HG02938 (cell line): ENCODE measurements at regions not wholly inside any gene's neighbourhood (a gene's known extent, or its start where the extent isn't known, plus 50 kb on each side); places are given as distances from the start of the nearest gene placed in this dataset.

Experiments used
- ATAC-seq: cut with Tn5 transposase; IDR thresholded peaks from one replicate; pipeline ENCODE4 v1.9.1; 2021; ENCODE audit warnings: mild to moderate bottlenecking, moderate library complexity; ENCODE audit not compliant: unreplicated experiment

- ATAC-seq, result no peak
Measured at GRCh38 chr3:106372806-106373190, 504.0 kb upstream of the CBLB start.

DNA sequence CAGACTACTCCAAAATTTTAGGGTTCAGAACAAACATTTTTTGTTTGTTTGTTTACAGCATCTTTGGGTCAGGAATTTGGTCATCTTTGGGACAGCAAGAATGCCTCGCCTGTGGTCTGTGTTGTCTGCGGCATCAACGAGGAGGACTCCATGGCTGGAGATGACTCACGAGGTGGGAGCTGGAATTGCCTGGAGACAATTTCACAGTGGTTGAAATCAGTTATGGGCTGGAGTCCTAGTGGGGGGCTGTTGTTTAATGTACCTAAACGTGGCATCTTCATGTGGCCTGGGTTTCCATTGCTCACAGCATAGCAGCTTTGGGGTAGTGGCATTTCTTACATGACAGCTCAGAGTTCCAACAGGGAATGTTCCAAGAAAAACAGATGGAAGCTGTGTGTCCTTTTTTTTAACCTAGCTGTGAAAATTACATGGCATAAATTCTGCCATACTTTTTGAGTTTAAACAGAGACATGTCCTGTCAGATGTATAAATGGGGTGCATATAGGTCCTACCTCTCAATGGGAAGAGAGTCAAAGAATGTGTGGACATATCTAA lies 507.3 kb upstream of the CBLB start:
- no peak for ATAC-seq

DNA sequence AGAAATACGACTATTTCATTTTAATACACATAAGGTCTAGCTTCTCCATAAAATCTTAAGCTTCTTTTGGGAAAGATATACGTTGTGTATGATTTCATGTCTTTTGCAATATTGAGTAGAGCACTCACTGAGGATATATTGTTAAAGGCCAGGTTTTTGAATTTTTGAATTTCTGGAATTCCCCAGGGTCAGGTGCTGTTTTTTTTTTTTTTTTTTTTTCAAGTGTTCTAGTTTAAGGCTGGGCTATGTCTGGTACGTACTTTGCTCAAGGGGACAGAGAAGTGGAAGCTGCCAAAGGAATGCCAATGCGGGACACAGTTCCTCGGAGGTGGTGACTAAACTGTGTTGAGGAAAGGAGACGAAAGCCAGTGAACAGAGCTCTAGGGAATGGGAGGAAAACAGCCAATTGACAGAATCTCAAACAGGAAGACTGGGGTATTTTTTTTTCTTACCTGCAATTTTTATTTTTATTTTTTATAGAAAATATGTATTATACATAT lies 510.5 kb upstream of the CBLB start:
- ATAC-seq, result no peak

DNA sequence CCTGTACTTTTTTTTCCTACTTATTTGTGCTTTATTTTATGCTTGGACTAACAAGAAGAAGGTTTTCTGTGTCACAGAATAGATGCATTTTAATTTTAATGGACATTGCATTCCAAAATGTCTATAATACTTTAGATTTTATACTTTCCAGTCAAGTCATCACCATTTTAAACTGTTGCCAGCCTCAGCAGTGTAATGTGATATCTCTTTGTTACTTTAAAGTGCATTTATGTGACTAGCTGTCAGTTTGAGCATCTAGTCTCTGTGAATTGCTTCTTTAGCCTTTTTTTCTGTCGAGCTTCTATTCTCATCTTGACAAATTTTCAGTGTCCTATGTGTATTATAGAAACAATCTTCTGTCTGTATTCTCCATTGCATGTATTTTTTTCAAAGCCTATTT lies 511.4 kb upstream of the CBLB start:
- ATAC-seq, result no peak

DNA sequence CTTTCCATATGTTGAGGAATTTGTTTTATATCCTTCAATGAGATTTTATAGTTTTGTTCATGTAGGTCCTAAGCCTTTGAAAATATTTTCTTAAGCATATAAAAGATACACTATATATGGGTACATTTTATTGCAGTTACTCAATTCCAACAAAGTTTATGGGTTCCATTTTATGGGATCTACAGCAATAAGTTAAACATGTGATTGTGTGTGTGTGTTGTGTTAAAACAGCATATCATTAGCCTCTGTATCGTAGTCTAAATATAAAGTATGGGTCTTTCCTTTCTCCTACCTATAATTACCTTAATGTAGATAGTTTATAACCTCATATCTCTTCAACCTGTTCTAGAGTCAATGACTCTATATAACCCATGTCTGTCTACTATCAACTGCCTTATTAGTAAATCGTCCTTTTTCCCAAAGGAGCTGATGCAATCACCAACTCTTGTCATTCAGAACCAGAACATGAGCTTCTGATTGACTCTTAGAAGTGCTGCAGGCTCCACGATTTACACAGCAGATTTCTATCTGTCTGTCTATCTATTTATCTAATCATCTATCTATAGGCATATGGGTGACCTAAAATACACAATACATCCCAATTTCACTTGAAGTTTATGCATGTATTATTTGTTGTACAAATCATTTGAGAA lies 512.6 kb upstream of the CBLB start:
- no peak for ATAC-seq

GRCh38 chr3:106381939-106382335 lies 513.1 kb upstream of the CBLB start:
- ATAC-seq, result no peak

DNA sequence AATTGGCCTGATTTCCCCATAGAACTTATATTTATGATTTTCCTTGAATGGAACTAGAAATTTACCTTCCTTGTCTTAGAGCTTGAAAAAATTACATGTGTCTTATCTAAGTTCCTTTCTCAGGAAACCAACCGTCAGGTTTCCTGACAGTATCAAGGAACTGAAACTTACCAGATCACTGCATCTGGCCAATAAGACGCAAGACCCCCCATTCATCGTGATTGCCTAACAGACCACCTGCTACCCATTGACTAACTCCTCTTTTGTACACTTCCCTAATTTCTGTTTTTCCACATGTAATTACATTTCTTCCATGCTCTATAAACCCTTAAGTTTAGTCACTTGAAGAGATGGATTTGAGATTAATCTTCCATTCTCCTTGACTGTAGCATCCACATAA lies 517.2 kb upstream of the CBLB start:
- no peak for ATAC-seq

DNA sequence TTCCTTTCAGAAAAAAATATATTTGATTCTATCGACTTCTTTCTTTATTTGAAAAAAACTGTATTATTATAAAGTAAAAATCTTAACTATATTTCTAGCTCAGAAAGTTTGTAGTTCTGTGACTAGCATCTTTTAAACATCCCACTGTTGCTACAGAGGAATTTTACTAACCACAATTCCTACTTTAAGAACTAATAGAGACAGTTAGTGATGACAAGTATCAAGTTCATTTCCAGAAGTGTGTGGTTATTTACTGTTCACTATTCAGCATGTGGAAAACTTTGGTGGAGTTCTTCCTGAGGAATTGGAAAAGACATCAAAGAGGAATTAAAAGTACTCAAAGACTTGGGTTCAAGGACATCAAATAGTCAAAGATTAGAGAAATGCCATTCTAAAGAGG lies 524.1 kb upstream of the CBLB start:
- no peak for ATAC-seq

- no peak for ATAC-seq
Measured at GRCh38 chr3:106397006-106397405, 528.2 kb upstream of the CBLB start.

GRCh38 chr3:106398891-106399600 lies 530.2 kb upstream of the CBLB start:
- ATAC-seq, result no peak

DNA sequence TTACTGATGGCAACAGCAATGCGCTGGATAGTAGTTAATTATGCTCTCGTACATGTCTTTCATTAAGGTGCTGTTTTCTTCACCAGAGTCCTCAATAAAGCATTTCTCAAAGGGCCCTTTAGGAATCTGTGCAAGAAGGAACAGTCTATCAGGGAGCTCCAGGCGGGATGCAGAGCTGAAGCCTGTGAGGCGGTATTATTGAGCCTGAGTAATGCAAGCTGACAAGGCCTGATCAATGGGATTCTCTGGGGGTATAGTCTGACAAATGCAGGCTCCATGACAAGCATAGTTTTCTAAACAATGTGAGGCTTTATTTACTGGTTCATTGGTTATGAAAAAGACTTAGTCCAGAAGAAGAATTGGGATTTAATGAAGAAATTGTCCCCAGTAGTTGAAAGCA lies 530.9 kb upstream of the CBLB start:
- no peak for ATAC-seq

- no peak for ATAC-seq
Measured at GRCh38 chr3:106401666-106402490, 533.1 kb upstream of the CBLB start.

GRCh38 chr3:106403371-106404145 lies 534.7 kb upstream of the CBLB start:
- ATAC-seq, result no peak

- ATAC-seq, result no peak
Measured at GRCh38 chr3:106413683-106414082, 544.9 kb upstream of the CBLB start.

- no peak for ATAC-seq
Measured at GRCh38 chr3:106420628-106421027, 551.8 kb upstream of the CBLB start.

- ATAC-seq, result no peak
Measured at GRCh38 chr3:106421426-106421825, 552.6 kb upstream of the CBLB start.

DNA sequence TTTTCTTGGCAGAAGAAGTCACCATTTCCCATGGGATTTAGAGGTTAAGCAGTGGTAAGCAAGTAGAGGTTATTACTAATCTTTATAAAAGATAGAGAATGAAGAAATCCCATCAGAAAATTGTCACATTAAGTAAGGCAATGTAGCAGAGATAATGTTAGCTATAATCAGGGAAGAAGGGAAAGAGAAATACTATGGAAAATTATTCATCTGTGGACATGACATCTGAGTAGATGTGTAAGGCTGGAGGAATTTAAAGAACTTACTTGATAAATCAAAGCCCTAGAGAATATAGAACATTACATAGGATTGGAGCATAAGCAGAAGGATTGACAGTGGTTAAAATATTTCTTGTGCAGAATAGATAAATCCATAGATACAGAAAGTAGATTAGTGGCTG lies 553.1 kb upstream of the CBLB start:
- no peak for ATAC-seq

- ATAC-seq, result no peak
Measured at GRCh38 chr3:106423321-106424225, 554.8 kb upstream of the CBLB start.

DNA sequence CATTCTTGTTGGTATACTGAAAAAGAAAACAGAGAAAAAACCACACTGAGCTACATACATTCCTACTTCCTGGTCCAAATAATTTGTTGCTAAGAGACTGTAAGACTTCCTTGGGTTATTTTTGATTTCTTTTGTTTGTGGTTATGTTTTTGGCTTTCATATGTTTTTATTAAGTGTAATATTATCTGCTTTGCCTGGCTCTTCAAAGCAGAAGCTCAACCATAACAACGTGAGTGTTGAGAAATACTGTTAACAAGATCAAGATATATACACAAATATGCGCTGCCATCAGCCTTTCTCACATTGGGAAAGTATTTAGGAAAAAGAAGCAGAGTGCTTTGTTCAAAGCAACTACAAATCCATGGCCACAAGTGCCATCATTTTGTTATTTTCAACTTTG lies 556.2 kb upstream of the CBLB start:
- no peak for ATAC-seq

- no peak for ATAC-seq
Measured at GRCh38 chr3:106425916-106426315, 557.1 kb upstream of the CBLB start.
